Muscle of leg (tissue), 3 donors: ENCODE measurements at regions not wholly inside any gene's neighbourhood (a gene's known extent, or its start where the extent isn't known, plus 50 kb on each side); places are given as distances from the start of the nearest gene placed in this dataset.

Source experiments
- DNase-seq: peaks from one replicate; pipeline ENCODE4 v3.0.0; 2013
- H3K27ac ChIP-seq: one replicate; pipeline ENCODE4 v1.5.1; 2013; ENCODE audit warnings: mild to moderate bottlenecking, low read length, control low read depth
- H3K27me3 ChIP-seq: one replicate; pipeline ENCODE4 v1.6.1; 2013; ENCODE audit warnings: low read length; ENCODE audit not compliant: control insufficient read depth, insufficient read depth
- H3K36me3 ChIP-seq: one replicate; pipeline ENCODE4 v1.6.1; 2013; ENCODE audit warnings: low read length; ENCODE audit not compliant: control insufficient read depth, insufficient read depth
- H3K4me1 ChIP-seq: one replicate; pipeline ENCODE4 v1.6.1; 2013; ENCODE audit warnings: low read length; ENCODE audit not compliant: control insufficient read depth, insufficient read depth
- H3K4me3 ChIP-seq: one replicate; pipeline ENCODE4 v1.5.1; 2013; ENCODE audit warnings: low read length, control low read depth
- H3K9me3 ChIP-seq: replicated peaks from 2 replicates; pipeline ENCODE4 v1.6.1; 2013; ENCODE audit warnings: low read depth, low read length; ENCODE audit not compliant: control insufficient read depth
- WGBS: methylation state at CpG from one replicate; pipeline ENCODE4 v1.1.5; 2013; ENCODE audit warnings: missing lambda C conversion rate; ENCODE audit not compliant: insufficient coverage; 5-methylcytosine and 5-hydroxymethylcytosine counted together

GRCh38 chr5:17398866-17399835 is 98.9 kb upstream of the TAF11L2 start:
- WGBS: no CpG with 5 or more reads among the region's 7 CpGs
- Histone ChIP-seq H3K36me3 (no peaks in the 10 kb centered on the region), H3K9me3 (no peaks in the 10 kb centered on the region), H3K4me1 (peaks cover 7% of the 10 kb centered on the region), H3K27ac (no peak overlapping the region), H3K27me3 (peaks cover 3% of the 10 kb centered on the region), H3K4me3 (no peak overlapping the region)
- no peak for DNase-seq

- no CpG with 5 or more reads among the region's 3 CpGs for WGBS
- Histone ChIP-seq H3K27me3 (peaks cover 3% of the 10 kb centered on the region), H3K4me3 (no peak overlapping the region), H3K9me3 (no peaks in the 10 kb centered on the region), H3K4me1 (peaks cover 7% of the 10 kb centered on the region), H3K27ac (no peak overlapping the region), H3K36me3 (no peaks in the 10 kb centered on the region)
- no peak for DNase-seq
Observed at GRCh38 chr5:17399931-17400330, 98.1 kb upstream of the TAF11L2 start.

- Histone ChIP-seq H3K4me3 (no peak overlapping the region), H3K36me3 (no peaks in the 10 kb centered on the region), H3K4me1 (peaks cover 7% of the 10 kb centered on the region), H3K9me3 (no peaks in the 10 kb centered on the region), H3K27me3 (peaks cover 3% of the 10 kb centered on the region), H3K27ac (no peak overlapping the region)
- 37% methylated on average over 2 of the region's 11 CpGs for WGBS
- DNase-seq: no peak
Observed at GRCh38 chr5:17400724-17401469, 97.1 kb upstream of the TAF11L2 start.

GRCh38 chr5:17401470-17402288 is 96.4 kb upstream of the TAF11L2 start:
- peaks cover 7% of the 10 kb centered on the region for H3K4me1 ChIP-seq
- H3K27ac ChIP-seq: no peak overlapping the region
- WGBS: 56% methylated on average over 2 of the region's 9 CpGs
- H3K36me3 ChIP-seq: no peaks in the 10 kb centered on the region
- peaks cover 3% of the 10 kb centered on the region for H3K27me3 ChIP-seq
- no peaks in the 10 kb centered on the region for H3K9me3 ChIP-seq
- no peak overlapping the region for H3K4me3 ChIP-seq
- no peak for DNase-seq

GRCh38 chr5:17402289-17403121 is 95.5 kb upstream of the TAF11L2 start:
- Histone ChIP-seq H3K36me3 (no peaks in the 10 kb centered on the region), H3K9me3 (no peaks in the 10 kb centered on the region), H3K27me3 (peaks cover 3% of the 10 kb centered on the region), H3K27ac (no peak overlapping the region), H3K4me3 (no peak overlapping the region), H3K4me1 (peaks cover 7% of the 10 kb centered on the region)
- DNase-seq: no peak
- WGBS: 33% methylated on average over 7 of the region's 10 CpGs

- DNase-seq: no peak
- H3K36me3 ChIP-seq: no peaks in the 10 kb centered on the region
- peaks cover 7% of the 10 kb centered on the region for H3K4me1 ChIP-seq
- no peaks in the 10 kb centered on the region for H3K9me3 ChIP-seq
- H3K4me3 ChIP-seq: no peak overlapping the region
- no peak overlapping the region for H3K27ac ChIP-seq
- peaks cover 3% of the 10 kb centered on the region for H3K27me3 ChIP-seq
- WGBS: 53% methylated on average over 7 of the region's 10 CpGs
Observed at GRCh38 chr5:17403695-17404490, 94.1 kb upstream of the TAF11L2 start.

- H3K9me3 ChIP-seq: no peaks in the 10 kb centered on the region
- H3K4me1 ChIP-seq: peaks cover 7% of the 10 kb centered on the region
- H3K27ac ChIP-seq: no peak overlapping the region
- H3K36me3 ChIP-seq: no peaks in the 10 kb centered on the region
- peaks cover 3% of the 10 kb centered on the region for H3K27me3 ChIP-seq
- no peak for DNase-seq
- 100% methylated on average over 1 of the region's 2 CpGs for WGBS
- no peak overlapping the region for H3K4me3 ChIP-seq
Observed at GRCh38 chr5:17405976-17406375, 92.1 kb upstream of the TAF11L2 start.

- Histone ChIP-seq H3K27me3 (peaks cover 3% of the 10 kb centered on the region), H3K27ac (no peak overlapping the region), H3K4me3 (no peak overlapping the region), H3K9me3 (no peaks in the 10 kb centered on the region), H3K4me1 (peaks cover 3% of the 10 kb centered on the region), H3K36me3 (no peaks in the 10 kb centered on the region)
- DNase-seq: no peak
- WGBS: no CpG with 5 or more reads among the region's 2 CpGs
Observed at GRCh38 chr5:17406423-17406838, 91.6 kb upstream of the TAF11L2 start.
